ENCODE measurements at regions not wholly inside any gene's neighbourhood (a gene's known extent, or its start where the extent isn't known, plus 50 kb on each side); places are given as distances from the start of the nearest gene placed in this dataset.

- TF ChIP-seq EP300 (IDR thresholded peaks at IDR 0.05) (no peak), CTCF (IDR thresholded peaks at IDR 0.05) (no peak)
Observed at GRCh38 chr10:55474258-55474657, 673.2 kb upstream of the PCDH15 start.
